ENCODE measurements at regions not wholly inside any gene's neighbourhood (a gene's known extent, or its start where the extent isn't known, plus 50 kb on each side); places are given as distances from the start of the nearest gene placed in this dataset.

- Histone ChIP-seq H3K27ac (no peak overlapping the region), H3K79me2 (ENCODE audit: insufficient read depth, low read depth) (no peaks in the 10 kb centered on the region), H3K9ac (no peak overlapping the region), H3K4me2 (no peak overlapping the region), H3K27me3 (ENCODE audit: insufficient read depth, low read depth) (no peaks in the 10 kb centered on the region), H3K36me3 (ENCODE audit: insufficient read depth) (no peaks in the 10 kb centered on the region), H4K20me1 (ENCODE audit: insufficient read depth) (no peaks in the 10 kb centered on the region), H2AFZ (ENCODE audit: low read depth) (no peak overlapping the region), H3K4me3 (IDR thresholded peaks at IDR 0.05; ENCODE audit: insufficient read depth, low read depth, low read length) (no peak overlapping the region), H3K4me1 (ENCODE audit: low read depth, poor library complexity, severe bottlenecking) (no peaks in the 10 kb centered on the region)
- TF ChIP-seq, protein P1, sequence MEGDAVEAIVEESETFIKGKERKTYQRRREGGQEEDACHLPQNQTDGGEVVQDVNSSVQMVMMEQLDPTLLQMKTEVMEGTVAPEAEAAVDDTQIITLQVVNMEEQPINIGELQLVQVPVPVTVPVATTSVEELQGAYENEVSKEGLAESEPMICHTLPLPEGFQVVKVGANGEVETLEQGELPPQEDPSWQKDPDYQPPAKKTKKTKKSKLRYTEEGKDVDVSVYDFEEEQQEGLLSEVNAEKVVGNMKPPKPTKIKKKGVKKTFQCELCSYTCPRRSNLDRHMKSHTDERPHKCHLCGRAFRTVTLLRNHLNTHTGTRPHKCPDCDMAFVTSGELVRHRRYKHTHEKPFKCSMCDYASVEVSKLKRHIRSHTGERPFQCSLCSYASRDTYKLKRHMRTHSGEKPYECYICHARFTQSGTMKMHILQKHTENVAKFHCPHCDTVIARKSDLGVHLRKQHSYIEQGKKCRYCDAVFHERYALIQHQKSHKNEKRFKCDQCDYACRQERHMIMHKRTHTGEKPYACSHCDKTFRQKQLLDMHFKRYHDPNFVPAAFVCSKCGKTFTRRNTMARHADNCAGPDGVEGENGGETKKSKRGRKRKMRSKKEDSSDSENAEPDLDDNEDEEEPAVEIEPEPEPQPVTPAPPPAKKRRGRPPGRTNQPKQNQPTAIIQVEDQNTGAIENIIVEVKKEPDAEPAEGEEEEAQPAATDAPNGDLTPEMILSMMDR (conservative IDR thresholded peaks at IDR 0.05; ENCODE audit: low read depth, low read length): no peak
Measured at GRCh38 chr14:34065236-34065635, 114.4 kb upstream of the EGLN3 start.

DNA sequence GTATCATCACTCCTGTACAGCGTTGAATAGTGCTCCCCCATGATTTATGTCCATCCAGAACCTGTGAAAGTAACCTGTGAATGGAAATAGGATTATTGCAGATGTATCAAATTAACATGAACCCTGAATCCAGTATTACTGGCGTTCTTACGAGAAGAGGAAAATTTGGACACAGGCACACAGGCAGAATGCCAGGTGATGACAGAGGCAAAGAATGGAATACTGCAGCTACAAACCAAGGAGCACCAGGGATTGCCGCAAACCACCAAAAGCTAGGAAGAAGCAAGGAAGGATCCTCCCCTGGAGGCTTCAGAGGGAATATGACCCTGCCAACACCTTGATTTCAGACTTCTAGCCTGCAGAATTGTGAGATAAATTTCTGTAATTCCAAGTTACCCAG, 113.5 kb upstream of the EGLN3 start:
- H3K4me2 ChIP-seq: no peak overlapping the region
- no peaks in the 10 kb centered on the region for H3K4me1 ChIP-seq (ENCODE audit: low read depth, poor library complexity, severe bottlenecking)
- no peaks in the 10 kb centered on the region for H3K79me2 ChIP-seq (ENCODE audit: insufficient read depth, low read depth)
- TF ChIP-seq, protein P1 (conservative IDR thresholded peaks at IDR 0.05; ENCODE audit: low read depth, low read length): no peak
- no peak overlapping the region for H3K4me3 ChIP-seq (IDR thresholded peaks at IDR 0.05; ENCODE audit: insufficient read depth, low read depth, low read length)
- H4K20me1 ChIP-seq (ENCODE audit: insufficient read depth): no peaks in the 10 kb centered on the region
- no peak overlapping the region for H3K27ac ChIP-seq
- H3K36me3 ChIP-seq (ENCODE audit: insufficient read depth): no peaks in the 10 kb centered on the region
- no peak overlapping the region for H2AFZ ChIP-seq (ENCODE audit: low read depth)
- H3K9ac ChIP-seq: no peak overlapping the region
- no peaks in the 10 kb centered on the region for H3K27me3 ChIP-seq (ENCODE audit: insufficient read depth, low read depth)

GRCh38 chr14:34063470-34064164, 112.7 kb upstream of the EGLN3 start:
- no peak overlapping the region for H3K27ac ChIP-seq
- no peaks in the 10 kb centered on the region for H4K20me1 ChIP-seq (ENCODE audit: insufficient read depth)
- no peak overlapping the region for H3K4me2 ChIP-seq
- H3K4me3 ChIP-seq (IDR thresholded peaks at IDR 0.05; ENCODE audit: insufficient read depth, low read depth, low read length): no peak overlapping the region
- no peaks in the 10 kb centered on the region for H3K4me1 ChIP-seq (ENCODE audit: low read depth, poor library complexity, severe bottlenecking)
- no peak overlapping the region for H2AFZ ChIP-seq (ENCODE audit: low read depth)
- TF ChIP-seq, protein P1 (conservative IDR thresholded peaks at IDR 0.05; ENCODE audit: low read depth, low read length): no peak
- no peaks in the 10 kb centered on the region for H3K79me2 ChIP-seq (ENCODE audit: insufficient read depth, low read depth)
- no peaks in the 10 kb centered on the region for H3K27me3 ChIP-seq (ENCODE audit: insufficient read depth, low read depth)
- no peaks in the 10 kb centered on the region for H3K36me3 ChIP-seq (ENCODE audit: insufficient read depth)
- no peak overlapping the region for H3K9ac ChIP-seq

GRCh38 chr14:34063042-34063441, 112.2 kb upstream of the EGLN3 start:
- Histone ChIP-seq H3K27ac (no peak overlapping the region), H2AFZ (ENCODE audit: low read depth) (no peak overlapping the region), H4K20me1 (ENCODE audit: insufficient read depth) (no peaks in the 10 kb centered on the region), H3K36me3 (ENCODE audit: insufficient read depth) (no peaks in the 10 kb centered on the region), H3K9ac (no peak overlapping the region), H3K4me1 (ENCODE audit: low read depth, poor library complexity, severe bottlenecking) (no peaks in the 10 kb centered on the region), H3K4me2 (no peak overlapping the region), H3K79me2 (ENCODE audit: insufficient read depth, low read depth) (no peaks in the 10 kb centered on the region), H3K4me3 (IDR thresholded peaks at IDR 0.05; ENCODE audit: insufficient read depth, low read depth, low read length) (no peak overlapping the region), H3K27me3 (ENCODE audit: insufficient read depth, low read depth) (no peaks in the 10 kb centered on the region)
- TF ChIP-seq, protein P1 (conservative IDR thresholded peaks at IDR 0.05; ENCODE audit: low read depth, low read length): no peak

Measured in KMS-11 (cell line).